Suppressor macrophage treated with lipopolysaccharide for 1 hour (primary cell): ENCODE measurements at regions not wholly inside any gene's neighbourhood (a gene's known extent, or its start where the extent isn't known, plus 50 kb on each side); places are given as distances from the start of the nearest gene placed in this dataset.
"Not testable (repeated sequence)": the region's sequence is repeated elsewhere in the genome, so short reads cannot be mapped to it uniquely, and the experiment has no call there.

Experiments
- DNase-seq, 3 donors: peaks; one replicate each; pipeline ENCODE4 v3.0.0-alpha.2; 2020 to 2022

DNA sequence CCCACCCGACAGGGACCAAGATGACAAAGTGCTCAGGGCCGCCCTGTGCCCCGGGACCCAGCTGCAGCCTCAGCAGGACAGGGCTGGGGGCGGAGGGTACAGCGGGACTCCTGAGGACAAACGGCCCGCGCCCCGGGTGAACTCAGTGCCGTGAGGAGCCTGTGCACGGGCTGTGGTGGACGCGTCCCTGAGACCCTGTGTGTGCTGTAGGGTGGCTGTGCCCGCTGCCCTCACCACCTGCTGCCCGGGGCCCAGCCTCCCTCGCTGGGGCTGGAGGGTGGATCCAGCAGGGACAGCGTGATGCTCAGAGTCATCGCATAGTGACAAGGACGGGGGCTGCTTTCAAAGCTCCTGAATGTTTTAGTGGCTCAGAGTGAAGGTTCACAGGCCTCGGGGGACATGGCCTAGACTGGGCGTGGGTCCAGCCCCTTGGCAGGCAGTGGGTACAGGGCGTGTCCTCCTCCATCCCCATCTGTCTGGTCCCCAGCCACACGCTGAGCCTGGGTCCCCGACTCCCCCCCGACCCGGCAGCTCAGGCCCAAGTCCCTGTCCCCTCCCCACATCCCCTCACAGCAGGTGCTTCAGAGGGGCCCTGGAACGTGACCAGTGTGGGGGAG, 172.7 kb downstream of the TMEM121 start:
- not testable (repeated sequence) for DNase-seq

GRCh38 chr14:105699706-105700105, 173.3 kb downstream of the TMEM121 start:
- DNase-seq: not testable (repeated sequence)

DNA sequence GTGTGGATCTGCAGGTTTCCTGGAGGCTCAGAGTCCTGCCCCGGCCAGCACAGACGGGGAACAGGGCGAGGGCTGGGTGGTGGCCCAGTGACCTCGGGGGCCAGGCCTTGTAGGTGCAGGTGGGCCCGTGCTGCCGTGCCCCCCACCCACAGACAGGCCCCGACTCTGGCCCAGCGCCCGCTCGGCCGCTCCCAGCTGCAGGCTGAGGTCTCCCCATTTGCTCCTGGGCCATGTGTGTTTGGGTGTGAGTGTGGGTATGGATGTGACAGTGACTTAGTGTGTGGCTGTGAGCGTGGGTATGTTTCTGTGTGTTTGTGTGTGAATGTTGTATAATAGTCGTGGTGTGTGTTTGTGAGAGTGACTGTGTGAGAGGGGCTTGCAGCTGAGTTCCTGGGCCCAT, 173.8 kb downstream of the TMEM121 start:
- DNase-seq: not testable (repeated sequence)

DNA sequence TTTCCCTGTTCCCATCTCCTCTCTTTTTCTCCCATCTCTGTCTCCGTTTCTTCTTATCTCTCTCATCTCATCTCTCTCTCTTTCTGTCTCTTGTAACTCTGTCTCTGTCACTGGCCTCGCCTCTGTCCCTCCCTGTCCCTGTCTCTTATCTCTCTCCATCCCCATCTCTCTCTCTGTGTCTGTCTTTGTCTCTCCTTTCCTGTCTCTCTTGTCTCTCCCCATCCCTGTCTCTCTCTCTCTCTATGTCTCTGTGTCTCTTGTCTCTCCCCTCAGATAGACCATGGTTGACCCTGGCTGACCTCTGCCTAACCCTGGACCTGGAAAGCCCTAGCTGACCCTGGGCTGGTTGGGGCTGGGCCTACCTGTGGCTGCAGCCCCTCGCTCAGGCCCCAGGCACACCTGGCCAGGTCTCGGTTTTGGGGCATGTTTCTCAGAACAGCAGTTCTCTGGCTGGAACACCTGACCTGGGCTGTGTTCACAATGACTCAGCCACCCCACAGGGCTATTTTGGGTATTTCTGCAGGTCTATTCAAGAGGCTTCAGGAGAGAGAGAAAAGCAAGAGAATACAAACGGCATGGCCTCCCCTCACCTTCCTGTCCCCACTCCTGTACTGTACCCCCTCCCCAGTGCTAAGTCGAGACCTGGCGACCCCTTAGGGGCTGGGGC, 174.4 kb downstream of the TMEM121 start:
- no peak for DNase-seq

DNA sequence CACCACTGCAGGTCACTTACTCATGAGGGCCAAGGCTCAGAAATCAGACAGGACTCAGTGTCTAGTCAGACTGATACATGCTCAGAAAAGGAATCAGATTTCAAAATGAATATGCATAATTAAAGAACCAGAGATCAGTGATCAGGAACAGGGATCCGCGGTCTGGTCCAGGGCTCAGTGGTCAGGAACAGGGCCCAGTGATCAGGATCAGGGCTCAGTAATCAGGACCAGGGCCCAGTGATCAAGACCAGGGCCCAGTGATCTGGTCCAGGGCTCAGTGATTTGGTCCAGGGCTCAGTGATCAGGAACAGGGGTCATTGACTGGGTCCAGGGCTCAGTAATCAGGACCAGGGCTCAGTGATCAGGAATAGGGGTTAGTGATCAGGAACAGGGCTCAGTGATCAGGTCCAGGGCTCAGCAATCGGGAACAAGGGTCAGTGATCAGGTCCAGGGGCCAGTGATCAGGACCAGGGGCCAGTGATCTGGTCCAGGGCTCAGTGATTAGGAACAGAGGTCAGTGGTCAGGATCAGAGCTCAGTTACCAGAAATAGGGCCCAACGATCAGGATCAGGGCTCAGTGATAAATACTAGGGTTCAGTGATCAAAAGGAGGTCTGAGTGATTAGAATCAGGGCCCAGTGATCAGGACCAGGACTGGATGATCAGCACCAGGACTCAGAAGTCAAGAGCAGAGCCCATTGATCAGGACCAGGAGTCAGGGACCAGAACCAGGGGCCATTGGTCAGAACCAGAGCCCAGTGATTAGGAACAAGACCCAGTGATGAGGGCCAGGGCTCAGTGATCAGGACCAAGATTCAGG, 175.3 kb downstream of the TMEM121 start:
- no peak for DNase-seq

- no peak for DNase-seq
Observed at GRCh38 chr14:105702275-105702817, 176.0 kb downstream of the TMEM121 start.

GRCh38 chr14:105703044-105703665, 176.8 kb downstream of the TMEM121 start:
- DNase-seq: not testable (repeated sequence)

DNA sequence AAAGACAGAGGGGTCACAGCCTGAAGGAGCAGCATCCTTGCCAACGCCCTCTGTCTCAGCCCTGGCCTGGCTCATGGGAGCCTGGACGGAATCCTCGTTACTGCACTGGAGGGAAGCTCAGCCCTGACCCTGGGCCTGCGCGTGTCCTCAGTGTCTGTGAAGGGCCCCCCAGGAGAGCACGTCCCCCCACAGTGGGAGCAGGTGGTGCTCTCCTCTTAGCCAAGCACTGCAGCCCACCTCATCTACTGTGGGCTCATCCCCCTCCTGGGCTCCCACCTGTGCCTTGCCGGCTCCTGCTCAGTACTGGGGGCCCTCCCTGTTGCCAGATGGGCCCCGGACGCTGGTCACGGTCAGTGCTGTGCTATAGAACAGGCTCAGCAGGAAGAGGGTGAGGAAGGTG, 177.7 kb downstream of the TMEM121 start:
- not testable (repeated sequence) for DNase-seq

DNA sequence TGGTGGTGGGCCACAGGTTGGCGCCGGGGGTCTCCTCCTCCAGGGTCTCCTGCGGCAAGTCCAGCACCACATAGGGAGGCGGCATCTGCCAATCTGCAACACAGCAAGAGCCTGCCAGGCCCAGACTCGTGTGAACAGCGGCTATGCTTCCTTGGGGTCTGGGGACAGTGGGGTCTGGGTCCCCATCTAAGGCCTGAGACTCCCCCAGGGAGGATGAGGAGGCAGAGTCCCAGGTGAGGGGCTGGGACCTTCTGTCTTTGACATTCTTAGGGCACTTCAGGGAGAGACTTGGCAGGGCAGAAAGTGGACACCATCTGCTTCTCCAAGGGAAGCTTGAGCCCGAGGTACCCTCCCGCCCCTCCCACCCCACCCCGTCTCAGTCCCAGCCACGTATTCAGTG, 178.1 kb downstream of the TMEM121 start:
- DNase-seq: not testable (repeated sequence)

DNA sequence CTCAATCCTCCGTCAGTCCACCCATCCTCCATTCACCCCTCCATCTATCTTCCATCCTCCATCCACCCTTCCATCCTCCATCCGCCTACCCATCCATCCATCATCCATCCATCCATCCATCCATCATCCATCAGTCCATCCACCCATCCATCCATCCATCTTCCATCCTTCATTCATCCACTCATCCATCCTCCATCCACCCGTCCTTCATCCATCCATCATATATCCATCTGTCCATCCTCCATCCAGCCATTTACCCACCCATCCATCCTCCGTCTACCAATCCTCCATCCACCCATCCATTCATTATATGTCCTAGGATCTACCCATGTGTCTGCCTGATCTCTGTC, 179.1 kb downstream of the TMEM121 start:
- not testable (repeated sequence) for DNase-seq

- DNase-seq: not testable (repeated sequence)
Observed at GRCh38 chr14:105705862-105706700, 179.7 kb downstream of the TMEM121 start.

DNA sequence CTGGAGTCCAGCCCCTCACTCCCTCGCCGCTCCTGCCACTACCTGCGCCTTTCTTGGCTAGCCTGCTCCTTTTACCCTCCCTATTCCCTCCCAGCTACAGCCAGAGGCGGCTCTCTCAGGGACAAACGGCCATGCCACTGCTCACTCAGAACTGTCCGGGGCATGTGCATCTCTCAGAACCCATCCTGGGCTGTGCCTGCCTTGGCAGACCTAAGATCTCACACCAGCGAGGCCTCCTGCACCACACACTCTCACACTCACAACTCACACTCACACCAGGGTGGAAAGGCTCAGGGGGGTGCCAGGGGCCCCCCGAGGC, 180.3 kb downstream of the TMEM121 start:
- DNase-seq: not testable (repeated sequence)

- not testable (repeated sequence) for DNase-seq
Observed at GRCh38 chr14:105707099-105707498, 180.7 kb downstream of the TMEM121 start.

- DNase-seq: not testable (repeated sequence)
Observed at GRCh38 chr14:105707723-105708151, 181.4 kb downstream of the TMEM121 start.

- not testable (repeated sequence) for DNase-seq
Observed at GRCh38 chr14:105708251-105709134, 182.1 kb downstream of the TMEM121 start.

DNA sequence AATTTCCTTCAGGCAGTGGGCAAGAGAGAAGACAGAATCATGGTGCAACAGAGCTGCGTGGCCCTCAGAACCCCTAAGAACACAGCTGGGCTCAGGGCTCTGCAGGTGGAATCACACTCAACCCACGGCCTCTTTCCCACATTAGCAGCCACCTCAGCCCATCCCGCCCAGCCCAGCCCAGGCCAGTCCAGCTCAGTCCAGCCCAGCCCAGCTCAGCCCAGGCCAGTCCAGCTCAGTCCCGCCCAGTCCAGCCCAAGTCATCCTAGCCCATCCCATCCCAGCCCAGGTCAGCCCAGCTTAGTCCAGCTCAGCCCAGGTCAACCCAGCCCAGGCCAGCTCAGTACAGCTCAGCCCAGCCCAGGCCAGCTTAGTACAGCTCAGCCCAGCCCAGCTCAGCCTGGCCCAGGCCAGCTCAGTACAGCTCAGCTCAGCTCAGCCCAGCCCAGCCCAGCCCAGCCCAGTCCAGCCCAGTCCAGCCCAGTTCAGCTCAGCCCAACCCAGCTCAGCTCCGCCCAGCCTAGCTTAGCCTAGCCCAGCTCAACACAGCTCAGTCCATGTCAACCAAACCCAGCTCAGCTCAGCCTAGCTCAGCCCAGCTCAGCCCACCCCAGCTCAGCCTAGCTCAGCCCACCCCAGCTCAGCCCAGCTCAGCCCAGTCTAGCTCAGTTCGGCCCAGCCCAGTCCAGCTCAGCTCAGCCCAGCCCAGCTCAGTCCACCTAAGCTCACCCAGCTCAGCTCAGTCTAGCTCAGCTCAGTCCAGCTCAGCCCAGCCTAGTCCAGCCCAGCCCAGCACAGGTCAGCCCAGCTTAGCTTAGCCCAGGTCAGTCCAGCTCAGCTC, 183.1 kb downstream of the TMEM121 start:
- DNase-seq: no peak

DNA sequence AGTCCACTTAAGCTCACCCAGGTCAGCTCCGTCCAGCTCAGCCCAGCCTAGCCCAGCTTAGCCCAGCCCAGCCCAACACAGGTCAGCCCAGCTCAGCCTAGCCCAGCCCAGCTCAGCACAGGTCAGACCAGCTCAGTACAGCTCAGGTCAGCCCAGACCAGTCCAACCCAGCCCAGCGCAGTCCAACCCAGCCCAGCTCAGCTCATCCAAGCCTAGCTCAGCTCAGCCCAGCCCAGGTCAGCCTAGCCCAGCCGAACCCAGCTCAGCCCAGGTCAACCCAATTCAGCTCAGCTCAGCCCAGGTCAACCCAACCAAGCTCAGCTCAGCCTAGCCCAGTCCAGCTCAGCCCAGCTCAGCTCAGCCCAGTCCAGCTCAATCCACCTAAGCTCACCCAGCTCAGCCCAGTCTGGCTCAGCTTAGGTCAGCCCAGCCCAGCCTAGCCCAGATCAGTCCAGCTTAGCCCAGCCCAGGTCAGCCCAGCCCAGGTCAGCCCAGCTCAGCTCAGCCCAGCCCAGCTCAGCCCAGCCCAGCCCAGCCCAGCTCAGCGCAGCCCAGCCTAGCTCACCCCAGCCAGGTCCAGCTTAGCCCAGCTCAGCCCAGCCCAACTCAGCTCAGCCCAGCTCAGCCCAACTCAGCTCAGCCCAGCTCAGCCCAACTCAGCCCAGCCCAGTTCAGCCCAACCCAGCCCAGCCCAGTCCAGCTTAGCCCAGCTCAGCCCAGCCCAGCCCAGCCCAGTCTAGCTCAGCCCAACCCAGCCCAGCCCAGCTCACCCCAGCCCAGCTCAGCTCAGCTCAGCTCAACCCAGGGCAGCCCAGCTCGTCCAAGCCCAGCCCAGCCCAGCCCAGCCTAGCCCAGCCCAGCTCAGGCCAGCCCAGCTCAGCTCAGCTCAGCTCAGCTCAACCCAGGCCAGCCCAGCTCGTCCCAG, 184.0 kb downstream of the TMEM121 start:
- DNase-seq: peak in 1 of 3 donors; percentile 29

DNA sequence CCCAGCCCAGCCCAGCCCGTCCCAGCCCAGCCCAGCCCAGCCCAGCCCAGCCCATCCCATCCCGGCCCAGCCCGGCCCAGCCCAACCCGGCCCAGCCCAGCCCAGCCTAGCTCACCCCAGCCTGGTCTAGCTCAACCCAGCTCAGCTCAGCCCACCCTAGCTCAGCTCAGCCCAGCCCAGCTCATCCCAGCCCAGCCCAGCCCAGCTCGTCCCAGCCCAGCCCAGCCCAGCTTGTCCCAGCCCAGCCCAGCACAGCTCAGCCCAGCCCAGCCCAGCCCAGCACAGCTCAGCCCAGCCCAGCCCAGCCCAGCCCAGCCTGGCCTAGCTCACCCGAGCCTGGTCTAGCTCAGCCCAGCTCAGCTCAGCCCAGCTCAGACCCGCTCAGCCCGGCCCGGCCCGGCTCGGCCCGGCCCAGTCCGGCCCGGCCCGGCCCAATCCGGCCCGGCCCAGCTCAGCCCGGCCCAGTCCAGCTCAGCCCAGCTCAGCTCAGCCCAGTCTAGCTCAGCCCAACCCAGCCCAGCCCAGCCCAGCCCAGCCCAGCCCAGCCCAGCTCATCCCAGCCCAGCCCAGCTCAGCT, 184.7 kb downstream of the TMEM121 start:
- no peak for DNase-seq
